NOMO-1 (cell line): ENCODE measurements at regions not wholly inside any gene's neighbourhood (a gene's known extent, or its start where the extent isn't known, plus 50 kb on each side); places are given as distances from the start of the nearest gene placed in this dataset.
"Not testable (repeated sequence)": the region's sequence is repeated elsewhere in the genome, so short reads cannot be mapped to it uniquely, and the experiment has no call there.

ENCODE experiments used
- DNase-seq, 2 experiments: peaks; one replicate each; lab custom pipeline; 2025; ENCODE audit not compliant: unreplicated experiment in 2 of 2; lab: John Stamatoyannopoulos, UW

GRCh38 chr21:14623079-14623478 lies 77.0 kb upstream of the SAMSN1 start:
- DNase-seq: not testable (repeated sequence)

DNA sequence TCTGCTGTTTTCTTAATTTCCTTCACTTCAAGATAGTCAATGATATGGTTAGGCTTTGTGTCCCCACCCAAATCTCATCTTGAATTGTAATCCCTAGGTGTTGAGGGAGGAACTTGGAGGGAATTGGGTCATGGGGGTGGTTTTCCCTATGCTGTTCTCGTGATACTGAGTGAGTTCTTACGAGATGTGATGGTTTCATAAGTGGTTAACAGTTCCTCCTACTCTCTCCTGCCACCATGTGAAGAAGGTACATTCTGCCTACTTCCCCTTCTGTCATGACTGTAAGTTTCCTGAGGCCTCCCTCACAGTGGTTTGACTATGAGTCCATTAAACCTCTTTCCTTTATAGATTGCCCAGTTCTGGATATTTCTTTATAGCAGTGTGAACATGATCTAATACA lies 74.0 kb upstream of the SAMSN1 start:
- peak in 1 of 2 experiments; percentile 36 for DNase-seq

GRCh38 chr21:14617871-14618270 lies 71.8 kb upstream of the SAMSN1 start:
- peak in 1 of 2 experiments; percentile 48 for DNase-seq

DNA sequence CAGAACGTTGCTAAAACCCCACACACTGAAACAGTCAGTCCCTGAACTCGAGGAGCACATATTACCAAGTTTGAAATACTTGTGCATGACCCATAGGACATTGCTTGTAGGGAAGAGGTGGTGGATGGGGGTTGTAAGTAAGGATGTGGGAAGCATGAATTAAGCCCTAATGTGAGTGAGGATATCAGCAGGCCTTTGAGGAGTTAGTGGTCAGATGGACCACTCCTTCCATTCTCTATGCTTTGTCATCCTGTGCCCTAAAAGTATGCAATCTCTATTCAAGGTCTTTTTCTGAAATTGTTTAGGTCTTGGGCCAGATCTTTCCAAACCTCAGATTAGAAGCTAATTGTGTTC lies 70.9 kb upstream of the SAMSN1 start:
- DNase-seq: no peak

DNA sequence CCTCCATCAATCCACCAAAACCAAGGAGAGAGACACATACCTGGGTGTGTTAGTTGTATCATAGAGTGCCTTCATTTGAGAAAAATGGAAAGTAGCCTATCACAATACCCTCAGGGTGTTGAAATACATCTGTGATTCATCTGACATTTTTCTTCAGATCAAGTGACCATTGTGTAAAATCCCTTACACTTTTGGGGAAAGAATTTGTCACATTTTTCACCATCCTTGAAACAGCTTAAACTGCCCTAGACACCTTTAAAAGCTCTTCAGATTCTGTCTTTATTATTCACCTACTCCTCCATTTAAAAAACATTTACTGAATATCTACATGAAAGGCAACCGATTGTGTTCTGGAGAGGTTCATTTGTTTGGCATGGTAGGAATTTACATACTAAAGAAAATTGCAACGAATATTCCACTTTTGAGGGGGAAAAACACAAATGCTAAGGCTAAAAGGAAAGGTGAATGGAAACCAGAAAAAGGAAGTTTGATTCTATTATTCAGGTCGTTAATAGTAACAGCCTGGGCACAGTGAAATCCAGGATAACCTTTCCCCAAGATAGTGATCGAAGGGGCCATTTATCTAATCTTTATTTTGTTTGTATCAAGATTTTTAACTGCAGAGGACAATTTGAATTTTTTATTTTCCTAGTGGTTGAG lies 70.4 kb upstream of the SAMSN1 start:
- peak in 1 of 2 experiments; percentile 17 for DNase-seq

- DNase-seq: no peak
Measured at GRCh38 chr21:14615359-14615974, 69.4 kb upstream of the SAMSN1 start.

DNA sequence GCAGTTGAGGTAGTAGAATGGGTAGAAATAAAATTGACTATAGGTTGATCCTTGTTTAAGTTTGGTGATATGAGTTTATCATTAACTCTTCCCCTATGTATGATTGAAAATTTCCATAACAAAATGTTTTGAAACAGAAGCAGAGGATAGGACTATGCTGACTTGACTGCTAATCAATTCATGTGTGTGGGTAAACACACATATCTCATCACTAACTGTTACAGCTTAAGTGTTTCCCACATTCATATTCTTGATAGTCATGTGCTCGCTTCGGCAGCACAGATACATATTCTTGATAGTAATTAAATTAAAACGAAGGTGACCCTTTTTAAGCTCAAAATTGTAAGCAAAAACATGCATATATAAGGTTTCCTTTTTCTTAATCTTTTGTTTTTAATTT lies 68.2 kb upstream of the SAMSN1 start:
- no peak for DNase-seq

GRCh38 chr21:14613486-14614224 lies 67.5 kb upstream of the SAMSN1 start:
- no peak for DNase-seq

- DNase-seq: not testable (repeated sequence)
Measured at GRCh38 chr21:14610119-14610518, 64.0 kb upstream of the SAMSN1 start.

- DNase-seq: no peak
Measured at GRCh38 chr21:14609274-14609673, 63.2 kb upstream of the SAMSN1 start.

GRCh38 chr21:14607262-14607661 lies 61.1 kb upstream of the SAMSN1 start:
- DNase-seq: no peak

- DNase-seq: no peak
Measured at GRCh38 chr21:14603202-14603601, 57.1 kb upstream of the SAMSN1 start.

DNA sequence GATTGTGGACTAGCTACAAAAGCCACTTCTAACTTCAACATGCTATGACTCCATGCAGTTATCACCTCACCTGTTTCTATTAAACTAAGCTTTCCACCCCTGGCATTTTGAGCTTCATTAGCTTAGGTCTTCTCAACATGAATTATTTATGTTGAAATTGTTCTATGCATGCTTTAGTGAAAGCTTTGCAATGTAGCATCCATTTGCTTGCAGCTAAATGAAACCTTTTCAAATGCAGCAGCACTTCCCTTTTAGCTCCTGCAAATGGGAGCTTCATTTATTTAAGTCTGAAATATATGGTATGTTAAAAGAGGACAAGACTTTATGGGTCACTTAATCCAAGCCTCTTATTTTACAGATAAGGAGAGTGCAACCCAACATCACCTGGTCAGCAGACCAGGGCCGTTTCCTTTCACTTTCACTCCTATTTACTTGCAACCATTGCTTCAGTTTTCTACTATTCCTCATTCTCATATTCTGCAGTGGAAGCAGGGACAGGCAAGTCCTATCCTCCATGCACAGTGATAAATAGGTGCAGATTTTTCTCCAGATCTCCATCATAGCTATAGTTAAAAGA lies 56.4 kb upstream of the SAMSN1 start:
- peak; percentile 18 to 34 for DNase-seq

DNA sequence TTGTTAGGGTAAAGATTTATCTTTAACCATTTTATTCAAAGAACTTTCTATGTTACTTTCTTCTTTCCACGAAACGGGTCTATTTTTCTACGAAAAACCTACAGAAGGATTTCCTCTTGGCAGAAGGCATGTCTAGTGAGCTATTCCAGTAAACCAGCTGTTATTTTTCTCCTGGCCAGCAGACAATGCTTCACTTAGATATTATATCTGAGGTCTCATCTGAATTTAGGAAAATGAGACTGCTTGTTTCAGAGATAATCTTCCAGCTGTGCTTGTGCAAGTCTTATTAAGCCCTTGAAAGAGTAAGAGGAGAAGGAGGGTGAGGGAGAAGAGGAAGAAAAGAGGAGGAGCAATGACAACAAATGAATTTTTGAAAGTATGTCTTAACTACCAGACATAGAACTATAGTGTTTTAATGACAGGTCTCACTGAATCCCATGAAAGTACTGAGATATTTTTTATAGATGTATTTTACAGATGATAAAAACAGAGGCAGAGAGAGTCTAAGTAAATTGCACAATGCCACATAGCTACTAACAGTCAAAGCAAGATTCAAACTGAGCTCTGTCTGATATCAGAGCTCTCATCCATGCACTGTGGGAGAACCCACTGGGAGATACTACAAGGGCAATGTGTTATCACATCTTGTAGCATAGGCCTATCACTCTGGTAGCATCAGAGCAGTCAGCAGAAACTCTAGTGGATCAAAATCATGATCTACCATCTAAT lies 54.6 kb upstream of the SAMSN1 start:
- DNase-seq: no peak

- DNase-seq: no peak
Measured at GRCh38 chr21:14598065-14598464, 52.0 kb upstream of the SAMSN1 start.
